GM13976 (cell line): ENCODE measurements at regions not wholly inside any gene's neighbourhood (a gene's known extent, or its start where the extent isn't known, plus 50 kb on each side); places are given as distances from the start of the nearest gene placed in this dataset.

ENCODE experiments used
- DNase-seq: peaks from one replicate; pipeline ENCODE4 v3.0.0; 2012; ENCODE audit warnings: low spot score
- in situ Hi-C: fragments of 300-500 bp; cut with MboI; formaldehyde crosslinking; loops from one replicate; pipeline ENCODE4 v1.12.0; 2022; ENCODE audit warnings: low sequenced_read_pairs, mixed read lengths, inconsistent platforms; ENCODE audit not compliant: unreplicated experiment
- TF ChIP-seq, protein P1 (sequence below): IDR thresholded peaks from 2 replicates; pipeline ENCODE4 v1.5.1; 2012; ENCODE audit warnings: borderline replicate concordance, mild to moderate bottlenecking; ENCODE audit not compliant: insufficient read depth; ENCODE audit errors: extremely low read depth, missing control alignments, control extremely low read depth

- no peak for DNase-seq
- in situ Hi-C loops, result no loop called here
- TF ChIP-seq, protein P1, sequence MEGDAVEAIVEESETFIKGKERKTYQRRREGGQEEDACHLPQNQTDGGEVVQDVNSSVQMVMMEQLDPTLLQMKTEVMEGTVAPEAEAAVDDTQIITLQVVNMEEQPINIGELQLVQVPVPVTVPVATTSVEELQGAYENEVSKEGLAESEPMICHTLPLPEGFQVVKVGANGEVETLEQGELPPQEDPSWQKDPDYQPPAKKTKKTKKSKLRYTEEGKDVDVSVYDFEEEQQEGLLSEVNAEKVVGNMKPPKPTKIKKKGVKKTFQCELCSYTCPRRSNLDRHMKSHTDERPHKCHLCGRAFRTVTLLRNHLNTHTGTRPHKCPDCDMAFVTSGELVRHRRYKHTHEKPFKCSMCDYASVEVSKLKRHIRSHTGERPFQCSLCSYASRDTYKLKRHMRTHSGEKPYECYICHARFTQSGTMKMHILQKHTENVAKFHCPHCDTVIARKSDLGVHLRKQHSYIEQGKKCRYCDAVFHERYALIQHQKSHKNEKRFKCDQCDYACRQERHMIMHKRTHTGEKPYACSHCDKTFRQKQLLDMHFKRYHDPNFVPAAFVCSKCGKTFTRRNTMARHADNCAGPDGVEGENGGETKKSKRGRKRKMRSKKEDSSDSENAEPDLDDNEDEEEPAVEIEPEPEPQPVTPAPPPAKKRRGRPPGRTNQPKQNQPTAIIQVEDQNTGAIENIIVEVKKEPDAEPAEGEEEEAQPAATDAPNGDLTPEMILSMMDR, result no peak
Observed at GRCh38 chr4:123256901-123257300, 139.7 kb upstream of the SPRY1 start.

DNA sequence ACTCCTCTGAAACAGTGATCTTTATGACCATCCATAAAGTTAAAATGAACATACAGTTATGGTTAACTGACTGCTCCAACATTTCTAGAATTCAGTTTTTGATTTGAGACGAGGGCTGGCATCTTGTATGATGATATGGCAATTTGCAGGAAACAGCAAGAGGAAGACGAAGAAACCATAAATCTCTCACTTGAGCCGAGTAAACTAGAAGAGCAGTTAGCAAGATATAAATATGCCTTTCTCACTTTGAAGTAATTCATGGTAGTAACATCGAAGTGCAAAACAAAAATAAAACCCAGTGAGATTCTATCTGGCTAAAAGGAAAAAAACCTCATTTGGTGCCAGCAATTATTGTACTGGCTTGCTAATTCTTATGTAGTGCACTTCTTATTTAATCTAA, 139.0 kb upstream of the SPRY1 start:
- DNase-seq, result no peak
- TF ChIP-seq, protein P1, result no peak
- in situ Hi-C loops, result no loop called here

DNA sequence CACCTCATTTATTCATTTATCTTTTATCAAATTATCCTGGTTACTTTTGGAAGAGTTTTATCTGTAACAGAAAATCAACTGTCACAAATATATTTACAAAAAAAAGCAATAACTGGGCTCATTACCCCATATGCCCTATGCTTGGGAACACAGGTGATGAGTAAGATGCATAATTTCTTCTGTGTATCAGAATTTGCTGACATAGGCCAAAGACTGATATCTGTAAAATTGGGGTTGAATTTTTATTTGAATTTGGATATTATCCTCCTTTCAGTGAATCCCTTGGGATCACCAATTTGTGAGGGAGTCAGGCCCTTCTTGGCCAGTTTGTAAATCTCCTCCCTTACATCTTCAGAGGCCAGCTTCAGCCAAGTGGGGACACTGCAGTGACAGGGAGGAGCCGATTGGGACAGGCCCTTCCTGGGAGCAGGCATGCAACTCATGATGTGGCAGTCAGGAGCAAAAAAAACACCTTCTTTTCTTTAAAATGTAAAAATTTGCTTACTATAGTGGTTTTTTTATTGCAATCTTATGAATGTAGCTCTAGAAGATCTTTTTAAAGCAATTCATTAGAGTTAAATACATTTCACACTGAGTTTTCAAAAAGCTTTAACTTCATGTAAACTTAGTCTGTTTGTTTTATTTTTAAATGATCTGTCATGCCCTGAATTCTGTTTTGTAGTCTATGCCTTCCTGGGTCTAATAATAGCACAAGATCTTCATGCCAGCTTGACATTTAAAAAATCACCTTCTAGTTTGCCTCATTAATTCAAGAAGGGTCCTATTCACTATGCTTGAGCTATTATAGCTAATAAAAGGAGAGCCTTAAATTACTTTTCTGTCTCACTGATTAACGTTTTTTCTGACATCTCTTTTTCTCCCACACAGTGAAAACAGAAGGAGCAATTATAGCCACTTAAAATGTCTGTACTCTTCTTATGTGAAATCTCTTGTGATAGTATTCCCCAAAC, 136.6 kb upstream of the SPRY1 start:
- TF ChIP-seq, protein P1, result no peak
- DNase-seq, result no peak
- in situ Hi-C loops, result no loop called here

GRCh38 chr4:123260653-123261052, 135.9 kb upstream of the SPRY1 start:
- in situ Hi-C loops, result no loop called here
- TF ChIP-seq, protein P1, result no peak
- DNase-seq, result no peak

- in situ Hi-C loops, result no loop called here
- TF ChIP-seq, protein P1, result no peak
- DNase-seq, result no peak
Observed at GRCh38 chr4:123262080-123262479, 134.5 kb upstream of the SPRY1 start.

DNA sequence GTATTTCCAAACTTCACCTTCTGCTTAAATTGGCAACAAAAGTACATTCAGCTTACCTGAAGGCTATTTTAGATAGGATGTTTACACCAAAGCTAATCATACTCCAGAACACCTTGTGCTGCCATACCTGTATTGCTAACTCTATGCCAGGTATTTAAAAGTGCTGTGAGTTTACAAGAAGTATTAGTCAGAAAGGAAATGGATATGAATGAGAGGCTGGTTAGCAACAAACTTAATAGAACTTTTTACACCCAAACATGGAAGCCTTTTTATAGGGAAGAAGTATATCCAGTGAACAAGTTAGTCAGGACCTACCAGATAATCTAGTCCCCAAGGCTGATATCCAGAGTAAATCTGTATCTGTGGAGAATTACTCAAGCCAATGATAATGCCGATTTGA, 131.2 kb upstream of the SPRY1 start:
- no peak for DNase-seq
- in situ Hi-C loops, result no loop called here
- TF ChIP-seq, protein P1, result no peak
